ENCODE measurements at regions not wholly inside any gene's neighbourhood (a gene's known extent, or its start where the extent isn't known, plus 50 kb on each side); places are given as distances from the start of the nearest gene placed in this dataset.
A peak's percentile ranks its signal among the peaks of the same experiment; 100 is the strongest.

DNA sequence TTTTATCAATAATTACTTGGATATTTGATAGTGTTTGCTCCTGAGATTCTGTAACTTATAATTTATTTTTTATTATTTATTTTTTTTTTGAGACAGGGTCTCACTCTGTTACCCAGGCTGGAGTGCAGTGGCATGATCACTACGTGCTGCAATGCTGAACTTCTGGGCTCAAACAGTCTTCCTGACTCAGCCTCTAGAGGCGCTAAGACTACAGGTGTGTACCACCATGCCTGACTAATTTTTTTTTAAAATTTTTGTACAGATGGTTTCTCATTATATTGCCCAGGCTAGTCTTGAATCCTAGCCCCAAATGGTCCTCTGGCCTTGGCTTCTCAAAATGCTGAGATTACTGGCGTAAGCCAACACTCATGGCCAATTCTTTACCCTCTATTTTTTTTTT lies 845.5 kb upstream of the ADGRL4 start:
- H3K4me1 ChIP-seq: no peaks in the 10 kb centered on the region
- H3K27me3 ChIP-seq (ENCODE audit: low read depth): no peaks in the 10 kb centered on the region
- DNase-seq: no peak
- H3K27ac ChIP-seq (replicated peaks): no peak overlapping the region
- H3K4me3 ChIP-seq: no peak overlapping the region
- no peaks in the 10 kb centered on the region for H3K9me3 ChIP-seq (replicated peaks)
- intact Hi-C loops (cut with micrococcal nuclease): no loop called here
- TF ChIP-seq, protein P1, sequence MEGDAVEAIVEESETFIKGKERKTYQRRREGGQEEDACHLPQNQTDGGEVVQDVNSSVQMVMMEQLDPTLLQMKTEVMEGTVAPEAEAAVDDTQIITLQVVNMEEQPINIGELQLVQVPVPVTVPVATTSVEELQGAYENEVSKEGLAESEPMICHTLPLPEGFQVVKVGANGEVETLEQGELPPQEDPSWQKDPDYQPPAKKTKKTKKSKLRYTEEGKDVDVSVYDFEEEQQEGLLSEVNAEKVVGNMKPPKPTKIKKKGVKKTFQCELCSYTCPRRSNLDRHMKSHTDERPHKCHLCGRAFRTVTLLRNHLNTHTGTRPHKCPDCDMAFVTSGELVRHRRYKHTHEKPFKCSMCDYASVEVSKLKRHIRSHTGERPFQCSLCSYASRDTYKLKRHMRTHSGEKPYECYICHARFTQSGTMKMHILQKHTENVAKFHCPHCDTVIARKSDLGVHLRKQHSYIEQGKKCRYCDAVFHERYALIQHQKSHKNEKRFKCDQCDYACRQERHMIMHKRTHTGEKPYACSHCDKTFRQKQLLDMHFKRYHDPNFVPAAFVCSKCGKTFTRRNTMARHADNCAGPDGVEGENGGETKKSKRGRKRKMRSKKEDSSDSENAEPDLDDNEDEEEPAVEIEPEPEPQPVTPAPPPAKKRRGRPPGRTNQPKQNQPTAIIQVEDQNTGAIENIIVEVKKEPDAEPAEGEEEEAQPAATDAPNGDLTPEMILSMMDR (IDR thresholded peaks at IDR 0.05; ENCODE audit: borderline replicate concordance): no peak
- H3K36me3 ChIP-seq: no peaks in the 10 kb centered on the region

DNA sequence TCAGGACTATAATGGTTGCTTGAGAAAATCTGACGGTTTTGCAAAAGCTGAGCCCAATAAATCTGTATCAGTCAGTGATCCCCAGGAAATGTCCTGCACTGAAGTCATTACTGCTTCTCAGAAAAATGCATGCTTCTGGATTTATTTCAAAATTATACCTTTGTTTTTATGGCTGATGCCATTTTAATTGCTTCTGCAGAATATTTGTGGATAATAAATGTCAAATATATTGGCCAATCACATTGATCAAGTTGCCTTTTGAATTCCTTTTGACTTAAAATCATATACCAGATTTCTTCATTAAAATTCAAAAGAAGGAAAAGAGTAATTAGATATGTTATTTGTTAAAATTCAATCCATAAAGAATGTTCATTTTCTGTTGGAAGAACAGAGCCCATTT lies 842.9 kb upstream of the ADGRL4 start:
- TF ChIP-seq, protein P1 (IDR thresholded peaks at IDR 0.05; ENCODE audit: borderline replicate concordance): no peak
- Histone ChIP-seq H3K4me3 (no peak overlapping the region), H3K9me3 (replicated peaks) (no peaks in the 10 kb centered on the region), H3K27ac (replicated peaks) (no peak overlapping the region), H3K27me3 (ENCODE audit: low read depth) (no peaks in the 10 kb centered on the region), H3K36me3 (no peaks in the 10 kb centered on the region), H3K4me1 (no peaks in the 10 kb centered on the region)
- no peak for DNase-seq
- intact Hi-C loops (cut with micrococcal nuclease): no loop called here

DNA sequence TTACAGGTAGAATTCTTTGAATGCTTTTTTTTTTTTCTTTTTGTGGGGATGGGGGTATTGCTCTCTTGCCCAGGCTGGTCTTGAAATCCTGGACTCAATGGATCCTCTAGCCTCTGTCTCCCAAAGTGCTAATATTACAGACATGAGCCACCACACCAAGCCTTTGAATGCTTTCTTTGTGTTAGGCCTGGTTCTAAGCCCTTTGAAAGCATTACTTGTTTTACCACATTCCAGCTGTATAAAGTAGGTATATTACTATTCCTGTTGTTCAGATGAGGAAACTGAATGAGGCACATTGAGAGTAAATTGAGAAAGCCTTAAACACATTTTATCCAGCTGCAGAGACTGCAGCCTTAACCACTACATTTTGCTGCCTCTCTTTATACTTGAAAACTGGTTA lies 841.8 kb upstream of the ADGRL4 start:
- Histone ChIP-seq H3K4me1 (no peaks in the 10 kb centered on the region), H3K9me3 (replicated peaks) (no peaks in the 10 kb centered on the region), H3K27ac (replicated peaks) (no peak overlapping the region), H3K36me3 (no peaks in the 10 kb centered on the region), H3K27me3 (ENCODE audit: low read depth) (no peaks in the 10 kb centered on the region), H3K4me3 (no peak overlapping the region)
- intact Hi-C loops (cut with micrococcal nuclease): no loop called here
- TF ChIP-seq, protein P1 (IDR thresholded peaks at IDR 0.05; ENCODE audit: borderline replicate concordance): no peak
- no peak for DNase-seq

DNA sequence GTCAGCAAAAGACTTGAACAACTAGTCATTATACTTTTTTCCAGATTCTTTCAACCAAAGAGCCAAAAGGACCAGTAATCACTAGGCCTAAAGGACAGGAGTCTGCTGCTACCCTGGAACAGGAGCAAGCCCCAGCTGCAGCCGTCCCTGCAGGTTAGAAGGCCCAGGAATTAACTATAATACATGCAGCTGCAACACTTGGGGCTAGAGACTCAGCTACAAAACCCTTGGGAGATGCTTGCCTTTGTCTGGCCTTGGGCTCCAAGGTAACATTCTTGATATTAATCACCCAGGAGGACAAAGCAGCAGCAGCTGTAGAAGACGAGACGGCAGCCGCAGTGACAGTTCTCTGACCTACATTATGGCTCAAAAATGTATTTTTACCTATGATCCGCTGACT lies 841.2 kb upstream of the ADGRL4 start:
- H3K4me1 ChIP-seq: no peaks in the 10 kb centered on the region

DNA sequence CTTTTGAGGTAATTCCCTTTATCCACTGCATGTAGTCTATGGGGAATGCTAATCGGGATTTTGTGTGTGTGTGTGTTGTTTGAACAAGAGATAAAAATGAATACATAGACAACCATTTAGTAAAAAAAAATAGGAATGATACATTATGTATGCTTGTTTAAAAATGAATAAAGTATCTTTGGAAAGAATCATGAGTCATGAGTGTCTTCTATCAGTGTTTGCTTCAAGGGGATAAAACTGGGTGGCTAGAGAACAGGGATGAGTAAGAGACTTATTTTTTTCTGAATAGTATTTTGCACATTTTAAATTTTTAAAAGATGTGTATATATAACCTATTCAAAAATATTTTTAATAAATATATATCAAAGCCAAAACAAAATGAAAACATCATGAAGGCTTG lies 839.4 kb upstream of the ADGRL4 start:
- TF ChIP-seq, protein P1 (IDR thresholded peaks at IDR 0.05; ENCODE audit: borderline replicate concordance): no peak

More for the DNA sequence above, 841.2 kb upstream of the ADGRL4 start:
- Histone ChIP-seq H3K27ac (replicated peaks) (no peak overlapping the region), H3K27me3 (ENCODE audit: low read depth) (no peaks in the 10 kb centered on the region), H3K4me3 (no peak overlapping the region), H3K9me3 (replicated peaks) (no peaks in the 10 kb centered on the region), H3K36me3 (no peaks in the 10 kb centered on the region)
- TF ChIP-seq, protein P1 (IDR thresholded peaks at IDR 0.05; ENCODE audit: borderline replicate concordance): no peak
- DNase-seq: peak; percentile 15
- intact Hi-C loops (cut with micrococcal nuclease): no loop called here

DNA sequence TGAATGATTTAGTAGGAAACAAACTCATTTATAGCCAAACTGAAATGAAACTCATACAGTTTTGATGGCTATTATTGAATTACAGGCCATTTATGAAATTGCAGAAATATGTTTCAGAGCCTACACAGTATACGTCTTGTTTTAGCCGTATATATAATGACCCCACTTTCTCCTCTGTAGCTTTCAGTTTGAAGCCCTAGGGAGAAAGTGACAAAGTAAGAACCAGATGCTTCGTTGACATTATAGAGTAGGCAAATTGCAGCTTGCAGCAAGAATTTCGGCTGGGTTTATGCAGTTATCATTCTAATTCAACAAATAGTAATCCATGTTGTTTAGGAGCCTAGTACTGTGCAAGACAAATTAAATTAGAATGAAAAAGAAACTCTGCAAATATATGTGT lies 836.3 kb upstream of the ADGRL4 start:
- intact Hi-C loops (cut with micrococcal nuclease): no loop called here
- TF ChIP-seq, protein P1 (IDR thresholded peaks at IDR 0.05; ENCODE audit: borderline replicate concordance): no peak

More for the DNA sequence above, 839.4 kb upstream of the ADGRL4 start:
- Histone ChIP-seq H3K4me1 (no peaks in the 10 kb centered on the region), H3K27ac (replicated peaks) (no peak overlapping the region), H3K27me3 (ENCODE audit: low read depth) (no peaks in the 10 kb centered on the region), H3K4me3 (no peak overlapping the region), H3K9me3 (replicated peaks) (no peaks in the 10 kb centered on the region), H3K36me3 (no peaks in the 10 kb centered on the region)
- no peak for DNase-seq
- intact Hi-C loops (cut with micrococcal nuclease): no loop called here

More for the DNA sequence above, 836.3 kb upstream of the ADGRL4 start:
- Histone ChIP-seq H3K9me3 (replicated peaks) (no peaks in the 10 kb centered on the region), H3K27me3 (ENCODE audit: low read depth) (no peaks in the 10 kb centered on the region), H3K4me1 (no peaks in the 10 kb centered on the region), H3K4me3 (no peak overlapping the region), H3K27ac (replicated peaks) (no peak overlapping the region), H3K36me3 (no peaks in the 10 kb centered on the region)
- DNase-seq: no peak
